H9 (cell line): ENCODE measurements at regions not wholly inside any gene's neighbourhood (a gene's known extent, or its start where the extent isn't known, plus 50 kb on each side); places are given as distances from the start of the nearest gene placed in this dataset.

Source experiments
- DNase-seq: peaks from one replicate; pipeline ENCODE4 v3.0.0-alpha.2; 2017
- H2AFZ ChIP-seq: one replicate; pipeline ENCODE4 v1.6.1; 2013; ENCODE audit warnings: mild to moderate bottlenecking, low read length, control low read depth, moderate library complexity
- H2AK5ac ChIP-seq: 2 replicates; pipeline ENCODE4 v1.6.1; 2013; ENCODE audit warnings: low read length, control low read depth, mixed read lengths; ENCODE audit not compliant: insufficient read length
- H2BK120ac ChIP-seq: one replicate; pipeline ENCODE4 v1.6.1; 2013; ENCODE audit warnings: low read depth, mild to moderate bottlenecking, low read length, control low read depth, inconsistent platforms; ENCODE audit not compliant: poor library complexity, severe bottlenecking
- H2BK12ac ChIP-seq: 2 replicates; pipeline ENCODE4 v1.6.1; 2013; ENCODE audit warnings: low read length, control low read depth, mixed read lengths, low read depth; ENCODE audit not compliant: insufficient read length
- H2BK15ac ChIP-seq: 2 replicates; pipeline ENCODE4 v1.6.1; 2013; ENCODE audit warnings: low read depth, low read length, control low read depth
- H2BK20ac ChIP-seq: one replicate; pipeline ENCODE4 v1.6.1; 2013; ENCODE audit warnings: low read depth, mild to moderate bottlenecking, low read length, control low read depth, inconsistent platforms; ENCODE audit not compliant: poor library complexity, severe bottlenecking
- H2BK5ac ChIP-seq: 2 replicates; pipeline ENCODE4 v1.6.1; 2013; ENCODE audit warnings: low read length, control low read depth, mixed read lengths; ENCODE audit not compliant: insufficient read length
- H3K14ac ChIP-seq: 2 replicates; pipeline ENCODE4 v1.6.1; 2013; ENCODE audit warnings: low read length, control low read depth; ENCODE audit not compliant: insufficient read depth
- H3K18ac ChIP-seq: 2 replicates; pipeline ENCODE4 v1.6.1; 2013; ENCODE audit warnings: low read depth, mild to moderate bottlenecking, mixed read lengths, low read length, control low read depth; ENCODE audit not compliant: insufficient read length
- H3K23ac ChIP-seq: 2 replicates; pipeline ENCODE4 v1.6.1; 2013; ENCODE audit warnings: low read length, control low read depth, mixed read lengths, low read depth; ENCODE audit not compliant: insufficient read length
- H3K23me2 ChIP-seq: 2 replicates; pipeline ENCODE4 v1.6.1; 2013; ENCODE audit warnings: low read depth, mild to moderate bottlenecking, mixed read lengths, low read length, control low read depth; ENCODE audit not compliant: insufficient read length, poor library complexity, severe bottlenecking
- H3K27ac ChIP-seq: 2 replicates; pipeline ENCODE4 v1.5.1; 2013; ENCODE audit warnings: low read length, control low read depth, mixed read lengths, low read depth; ENCODE audit not compliant: insufficient read length
- H3K27me3 ChIP-seq: 2 replicates; pipeline ENCODE4 v1.6.1; 2013; ENCODE audit warnings: low read length, control low read depth, inconsistent platforms; ENCODE audit not compliant: insufficient read depth
- H3K4ac ChIP-seq: 2 replicates; pipeline ENCODE4 v1.6.1; 2013; ENCODE audit warnings: low read depth, mild to moderate bottlenecking, control low read depth, inconsistent platforms, low read length, moderate library complexity
- H3K4me1 ChIP-seq: 2 replicates; pipeline ENCODE4 v1.6.1; 2013; ENCODE audit warnings: low read length, control low read depth, inconsistent platforms; ENCODE audit not compliant: insufficient read depth
- H3K4me2 ChIP-seq: 2 replicates; pipeline ENCODE4 v1.6.1; 2013; ENCODE audit warnings: low read length, control low read depth, mixed read lengths; ENCODE audit not compliant: insufficient read length, insufficient read depth
- H3K56ac ChIP-seq: 2 replicates; pipeline ENCODE4 v1.6.1; 2013; ENCODE audit warnings: low read depth, mild to moderate bottlenecking, mixed read lengths, low read length, control low read depth; ENCODE audit not compliant: insufficient read length
- H3K79me1 ChIP-seq: 2 replicates; pipeline ENCODE4 v1.6.1; 2013; ENCODE audit warnings: low read depth, mild to moderate bottlenecking, moderate library complexity, low read length, control low read depth, inconsistent platforms; ENCODE audit not compliant: insufficient read depth, poor library complexity, severe bottlenecking
- H3K79me2 ChIP-seq: 2 replicates; pipeline ENCODE4 v1.6.1; 2013; ENCODE audit warnings: low read length, control low read depth, inconsistent platforms; ENCODE audit not compliant: insufficient read depth
- H3K9ac ChIP-seq: 2 replicates; pipeline ENCODE4 v1.6.1; 2013; ENCODE audit warnings: low read length, control low read depth, mixed read lengths; ENCODE audit not compliant: insufficient read length; ENCODE audit errors: extremely low read depth
- H3K9me3 ChIP-seq: one replicate; pipeline ENCODE4 v1.6.1; 2013; ENCODE audit warnings: low read depth, low read length, inconsistent platforms; ENCODE audit not compliant: control insufficient read depth
- H3T11ph ChIP-seq: one replicate; pipeline ENCODE4 v1.6.1; 2013; ENCODE audit warnings: mild to moderate bottlenecking, low read length, control low read depth, inconsistent platforms
- H4K20me1 ChIP-seq: one replicate; pipeline ENCODE4 v1.6.1; 2013; ENCODE audit not compliant: control insufficient read depth, insufficient read length, insufficient read depth
- H4K5ac ChIP-seq: 2 replicates; pipeline ENCODE4 v1.6.1; 2013; ENCODE audit warnings: low read depth, mild to moderate bottlenecking, mixed read lengths, low read length, control low read depth; ENCODE audit not compliant: insufficient read length
- H4K8ac ChIP-seq: replicated peaks from 2 replicates; pipeline ENCODE4 v1.6.1; 2013; ENCODE audit warnings: low read length, control low read depth, mixed read lengths, low read depth; ENCODE audit not compliant: insufficient read length
- H4K91ac ChIP-seq: 2 replicates; pipeline ENCODE4 v1.6.1; 2013; ENCODE audit warnings: low read depth, mild to moderate bottlenecking, moderate library complexity, mixed read lengths, low read length, control low read depth; ENCODE audit not compliant: insufficient read length
- H3K27ac Mint-ChIP-seq, 3 experiments: 2 replicates in 2 of 3; 3 replicates in 1 of 3; pipeline ENCODE4 v1.8.0; 2020 to 2021; ENCODE audit warnings: mixed read lengths in 3 of 3, mild to moderate bottlenecking in 1 of 3, moderate library complexity in 1 of 3
- H3K27me3 Mint-ChIP-seq: 2 replicates; pipeline ENCODE4 v1.8.0; 2021; ENCODE audit warnings: low read depth, mild to moderate bottlenecking, moderate library complexity, mixed read lengths
- H3K36me3 Mint-ChIP-seq, 3 experiments: 2 replicates in 2 of 3; 3 replicates in 1 of 3; pipeline ENCODE4 v1.8.0; 2020 to 2021; ENCODE audit warnings: low read depth in 3 of 3, mixed read lengths in 3 of 3; ENCODE audit not compliant: insufficient read depth in 1 of 3
- H3K4me1 Mint-ChIP-seq, 2 experiments: 2 replicates each; pipeline ENCODE4 v1.8.0; 2020; ENCODE audit warnings: mixed read lengths in 2 of 2
- H3K4me3 Mint-ChIP-seq, 2 experiments: 2 replicates in 1 of 2; 3 replicates in 1 of 2; pipeline ENCODE4 v1.8.0; 2020 to 2021; ENCODE audit warnings: mild to moderate bottlenecking in 2 of 2, mixed read lengths in 2 of 2, moderate library complexity in 1 of 2
- H3K9me3 Mint-ChIP-seq, 2 experiments: 2 replicates in 1 of 2; 3 replicates in 1 of 2; pipeline ENCODE4 v1.8.0; 2020; ENCODE audit warnings: mild to moderate bottlenecking in 2 of 2, mixed read lengths in 2 of 2, moderate library complexity in 1 of 2
- CTCF ChIP-seq: fragments of 200-600 bp; sonication (generic); conservative IDR thresholded peaks from 3 replicates; pipeline ENCODE4 v1.8.0; 2021; ENCODE audit warnings: antibody characterized with exemption, mild to moderate bottlenecking
- WGBS: extraction: QIAGEN DNeasy Blood & Tissue Kit; methylation state at CpG from one replicate; pipeline ENCODE4 v1.1.7; 2013; ENCODE audit warnings: missing lambda C conversion rate, low lambda C conversion rate, mixed read lengths; ENCODE audit not compliant: insufficient read length; ENCODE audit errors: extremely low coverage; 5-methylcytosine and 5-hydroxymethylcytosine counted together

- H2AFZ ChIP-seq, result no peak overlapping the region
- H4K8ac ChIP-seq, result no peak overlapping the region
- H2BK12ac ChIP-seq, result no peak overlapping the region
- H4K5ac ChIP-seq, result no peak overlapping the region
- no peaks in the 10 kb centered on the region for H3K9me3 Mint-ChIP-seq
- H2BK15ac ChIP-seq, result no peak overlapping the region
- no peak overlapping the region for H3K23ac ChIP-seq
- no peak overlapping the region for H2BK120ac ChIP-seq
- no peak overlapping the region for H2BK5ac ChIP-seq
- no peak overlapping the region for H2BK20ac ChIP-seq
- no peak overlapping the region for H4K91ac ChIP-seq
- no peaks in the 10 kb centered on the region for H3K27me3 Mint-ChIP-seq
- no peaks in the 10 kb centered on the region for H3K9me3 ChIP-seq
- H3K4me1 Mint-ChIP-seq, result peaks cover 2 to 6% of the 10 kb centered on the region in 2 experiments; a peak in 1 of 4 replicates
- H3K4me3 Mint-ChIP-seq, result no peak overlapping the region
- H3K4me1 ChIP-seq, result no peaks in the 10 kb centered on the region
- no peak overlapping the region for H3K4me2 ChIP-seq
- no peak overlapping the region; a peak in 1 of 7 replicates for H3K27ac Mint-ChIP-seq
- TF ChIP-seq CTCF, result no peak
- H3K79me2 ChIP-seq, result no peaks in the 10 kb centered on the region
- H3K23me2 ChIP-seq, result no peaks in the 10 kb centered on the region
- no peak overlapping the region for H3K14ac ChIP-seq
- no peak overlapping the region for H3K18ac ChIP-seq
- H3K27ac ChIP-seq, result no peak overlapping the region
- H2AK5ac ChIP-seq, result no peak overlapping the region
- H3K27me3 ChIP-seq, result no peaks in the 10 kb centered on the region
- no peaks in the 10 kb centered on the region for H4K20me1 ChIP-seq
- no peak overlapping the region for H3K56ac ChIP-seq
- WGBS, result no CpG with 5 or more reads among the region's 4 CpGs
- H3K9ac ChIP-seq, result no peak overlapping the region
- no peaks in the 10 kb centered on the region for H3K36me3 Mint-ChIP-seq
- no peaks in the 10 kb centered on the region for H3K79me1 ChIP-seq
- DNase-seq, result no peak
- H3T11ph ChIP-seq, result no peak overlapping the region
- no peak overlapping the region for H3K4ac ChIP-seq
Observed at GRCh38 chr14:26841326-26841725, 243.5 kb upstream of the NOVA1 start.
